ENCODE measurements at regions not wholly inside any gene's neighbourhood (a gene's known extent, or its start where the extent isn't known, plus 50 kb on each side); places are given as distances from the start of the nearest gene placed in this dataset.

DNA sequence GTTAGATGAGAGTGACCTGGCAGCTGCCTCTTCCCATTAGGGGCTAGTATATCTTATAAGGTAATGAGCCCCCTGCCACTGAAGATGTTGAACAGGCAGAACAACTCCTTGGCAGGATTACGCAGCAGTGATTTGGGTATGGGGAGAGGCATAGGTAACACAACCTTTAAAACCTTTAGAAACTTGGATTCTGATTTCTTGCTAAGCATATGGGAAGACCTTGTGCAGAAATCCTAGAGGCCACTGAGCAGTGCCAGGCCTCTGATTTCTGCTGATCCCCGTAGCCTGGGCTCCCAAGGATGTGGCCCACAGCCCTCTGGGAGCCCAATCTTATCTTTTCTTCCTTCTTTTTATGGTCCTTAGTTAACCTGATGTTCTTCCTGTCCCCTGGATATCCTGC is 237.9 kb upstream of the ROPN1 start:
- H3K36me3 ChIP-seq (ENCODE audit: control insufficient read depth, insufficient read depth, low read length), result no peaks in the 10 kb centered on the region
- H3K4me3 ChIP-seq (ENCODE audit: low read depth, low read length), result no peak overlapping the region
- H3K79me2 ChIP-seq, result no peaks in the 10 kb centered on the region
- H3K27me3 ChIP-seq (ENCODE audit: control insufficient read depth, insufficient read depth, low read length), result no peaks in the 10 kb centered on the region
- no peaks in the 10 kb centered on the region for H3K4me1 ChIP-seq
- no peak overlapping the region for H3K4me2 ChIP-seq (ENCODE audit: low read length)
- H2AFZ ChIP-seq, result no peak overlapping the region
- TF ChIP-seq CTCF (IDR thresholded peaks at IDR 0.05), result no peak
- no peak overlapping the region for H3K9ac ChIP-seq
- H3K27ac ChIP-seq, result no peak overlapping the region
- H3K9me3 ChIP-seq (ENCODE audit: control insufficient read depth, low read length), result no peaks in the 10 kb centered on the region

DNA sequence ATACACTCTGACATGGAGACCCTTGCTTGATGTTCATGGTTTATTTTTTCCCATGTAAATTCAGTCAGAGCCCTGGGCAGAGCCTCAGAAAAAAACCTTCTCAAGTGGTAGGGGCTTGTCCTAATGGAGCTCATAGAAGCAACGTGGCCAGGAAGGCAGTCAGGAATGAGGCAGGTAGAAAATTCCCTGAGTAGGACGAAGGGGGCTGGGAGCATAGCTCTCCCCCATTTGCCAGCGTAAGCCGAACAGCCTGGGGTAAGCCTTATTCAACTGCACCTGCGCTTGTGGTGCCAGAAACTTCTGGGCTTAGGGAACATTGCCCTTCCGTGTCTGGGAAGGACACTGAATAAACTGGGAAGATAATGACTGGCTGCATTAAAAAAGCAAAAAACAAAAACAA is 238.5 kb upstream of the ROPN1 start:
- Histone ChIP-seq H3K4me2 (ENCODE audit: low read length) (no peak overlapping the region), H2AFZ (no peak overlapping the region), H3K36me3 (ENCODE audit: control insufficient read depth, insufficient read depth, low read length) (no peaks in the 10 kb centered on the region), H3K9ac (no peak overlapping the region), H3K79me2 (no peaks in the 10 kb centered on the region), H3K4me3 (ENCODE audit: low read depth, low read length) (no peak overlapping the region), H3K4me1 (no peaks in the 10 kb centered on the region), H3K9me3 (ENCODE audit: control insufficient read depth, low read length) (no peaks in the 10 kb centered on the region), H3K27me3 (ENCODE audit: control insufficient read depth, insufficient read depth, low read length) (no peaks in the 10 kb centered on the region), H3K27ac (no peak overlapping the region)
- no peak for TF ChIP-seq CTCF (IDR thresholded peaks at IDR 0.05)

GRCh38 chr3:124230998-124231397 is 239.1 kb upstream of the ROPN1 start:
- Histone ChIP-seq H3K4me3 (ENCODE audit: low read depth, low read length) (no peak overlapping the region), H3K79me2 (no peaks in the 10 kb centered on the region), H3K9me3 (ENCODE audit: control insufficient read depth, low read length) (no peaks in the 10 kb centered on the region), H3K4me2 (ENCODE audit: low read length) (no peak overlapping the region), H2AFZ (no peak overlapping the region), H3K27ac (no peak overlapping the region), H3K4me1 (no peaks in the 10 kb centered on the region), H3K36me3 (ENCODE audit: control insufficient read depth, insufficient read depth, low read length) (no peaks in the 10 kb centered on the region), H3K9ac (no peak overlapping the region), H3K27me3 (ENCODE audit: control insufficient read depth, insufficient read depth, low read length) (no peaks in the 10 kb centered on the region)
- no peak for TF ChIP-seq CTCF (IDR thresholded peaks at IDR 0.05)

- Histone ChIP-seq H3K36me3 (ENCODE audit: control insufficient read depth, insufficient read depth, low read length) (no peaks in the 10 kb centered on the region), H3K27ac (peak overlapping the region; percentile 47), H3K79me2 (no peaks in the 10 kb centered on the region), H3K4me1 (no peaks in the 10 kb centered on the region), H3K27me3 (ENCODE audit: control insufficient read depth, insufficient read depth, low read length) (no peaks in the 10 kb centered on the region), H3K4me3 (ENCODE audit: low read depth, low read length) (no peak overlapping the region), H3K4me2 (ENCODE audit: low read length) (no peak overlapping the region), H2AFZ (no peak overlapping the region), H3K9ac (no peak overlapping the region), H3K9me3 (ENCODE audit: control insufficient read depth, low read length) (no peaks in the 10 kb centered on the region)
- no peak for TF ChIP-seq CTCF (IDR thresholded peaks at IDR 0.05)
These were observed 242.9 kb upstream of the ROPN1 start for GRCh38 chr3:124234852-124235252.

DNA sequence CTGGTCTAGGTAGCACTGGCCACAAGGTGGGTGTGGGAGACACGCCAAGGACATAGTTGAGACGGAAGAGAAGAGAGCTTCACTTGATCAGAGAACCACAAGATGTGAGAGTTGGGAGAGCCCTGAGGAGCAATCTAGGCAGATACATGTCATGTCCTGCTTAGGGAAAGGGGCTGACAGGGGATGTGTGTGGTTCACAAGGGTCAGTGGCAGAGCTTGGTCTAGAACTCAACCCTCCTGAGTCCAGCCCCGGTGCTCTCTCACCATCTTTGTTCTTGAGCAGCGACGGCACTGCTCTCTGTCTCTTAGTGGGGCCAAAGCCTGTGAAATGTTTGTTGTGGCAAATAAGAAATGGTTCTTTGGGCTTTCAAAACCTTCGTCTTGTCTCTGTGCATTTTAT is 243.5 kb upstream of the ROPN1 start:
- Histone ChIP-seq H3K4me2 (ENCODE audit: low read length) (no peak overlapping the region), H3K9ac (no peak overlapping the region), H3K4me1 (no peaks in the 10 kb centered on the region), H3K79me2 (no peaks in the 10 kb centered on the region), H3K27me3 (ENCODE audit: control insufficient read depth, insufficient read depth, low read length) (no peaks in the 10 kb centered on the region), H3K4me3 (ENCODE audit: low read depth, low read length) (no peak overlapping the region), H3K27ac (peak overlapping the region; percentile 47), H3K36me3 (ENCODE audit: control insufficient read depth, insufficient read depth, low read length) (no peaks in the 10 kb centered on the region), H2AFZ (no peak overlapping the region), H3K9me3 (ENCODE audit: control insufficient read depth, low read length) (no peaks in the 10 kb centered on the region)
- TF ChIP-seq CTCF (IDR thresholded peaks at IDR 0.05), result no peak

Data from parathyroid adenoma (tissue), 2 donors.